HG03064 (cell line): ENCODE measurements at regions not wholly inside any gene's neighbourhood (a gene's known extent, or its start where the extent isn't known, plus 50 kb on each side); places are given as distances from the start of the nearest gene placed in this dataset.
"Not testable (repeated sequence)": the region's sequence is repeated elsewhere in the genome, so short reads cannot be mapped to it uniquely, and the experiment has no call there.

ENCODE experiments used
- ATAC-seq: cut with Tn5 transposase; IDR thresholded peaks from one replicate; pipeline ENCODE4 v1.9.1; 2021; ENCODE audit warnings: low read depth; ENCODE audit not compliant: unreplicated experiment

GRCh38 chr5:110977915-110978314 is 93.6 kb upstream of the TSLP start:
- ATAC-seq = no peak

- not testable (repeated sequence) for ATAC-seq
Measured at GRCh38 chr5:110985882-110986281, 85.6 kb upstream of the TSLP start.

GRCh38 chr5:110987573-110987972 is 83.9 kb upstream of the TSLP start:
- ATAC-seq = not testable (repeated sequence)

GRCh38 chr5:110996742-110997141 is 74.8 kb upstream of the TSLP start:
- no peak for ATAC-seq

GRCh38 chr5:111002036-111002435 is 69.5 kb upstream of the TSLP start:
- no peak for ATAC-seq

- ATAC-seq = no peak
Measured at GRCh38 chr5:111003623-111004022, 67.9 kb upstream of the TSLP start.

- no peak for ATAC-seq
Measured at GRCh38 chr5:111004291-111004690, 67.2 kb upstream of the TSLP start.

GRCh38 chr5:111010783-111011182 is 60.7 kb upstream of the TSLP start:
- ATAC-seq = no peak

- no peak for ATAC-seq
Measured at GRCh38 chr5:111013011-111013410, 58.5 kb upstream of the TSLP start.

- no peak for ATAC-seq
Measured at GRCh38 chr5:111016801-111017200, 54.7 kb upstream of the TSLP start.

GRCh38 chr5:111017731-111018130 is 53.8 kb upstream of the TSLP start:
- ATAC-seq = no peak
